ENCODE measurements at regions not wholly inside any gene's neighbourhood (a gene's known extent, or its start where the extent isn't known, plus 50 kb on each side); places are given as distances from the start of the nearest gene placed in this dataset.
"Not testable (repeated sequence)": the region's sequence is repeated elsewhere in the genome, so short reads cannot be mapped to it uniquely, and the experiment has no call there.

GRCh38 chr1:212495766-212496494, 63.2 kb downstream of the NENF start:
- no peak for DNase-seq

GRCh38 chr1:212496682-212497081, 64.0 kb downstream of the NENF start:
- DNase-seq: no peak

- no peak for DNase-seq
Measured at GRCh38 chr1:212497553-212497952, 64.8 kb downstream of the NENF start.

GRCh38 chr1:212498283-212499040, 65.7 kb downstream of the NENF start:
- peak in 7 of 58 donors; percentile 5 to 26 (median 12) for DNase-seq

GRCh38 chr1:212500351-212500750, 67.6 kb downstream of the NENF start:
- no peak for DNase-seq

- no peak for DNase-seq
Measured at GRCh38 chr1:212500983-212501382, 68.3 kb downstream of the NENF start.

GRCh38 chr1:212503714-212504113, 71.0 kb downstream of the NENF start:
- DNase-seq: no peak

- DNase-seq: no peak
Measured at GRCh38 chr1:212504171-212504803, 71.6 kb downstream of the NENF start.

- no peak for DNase-seq
Measured at GRCh38 chr1:212506666-212507065, 73.9 kb downstream of the NENF start.

- DNase-seq: peak in 3 of 58 donors; percentile 18 to 25 (median 25)
Measured at GRCh38 chr1:212507369-212507768, 74.6 kb downstream of the NENF start.

- no peak for DNase-seq
Measured at GRCh38 chr1:212512816-212513559, 80.3 kb downstream of the NENF start.

- DNase-seq: no peak
Measured at GRCh38 chr1:212513586-212513985, 80.9 kb downstream of the NENF start.

- DNase-seq: peak in 5 of 58 donors; percentile 5 to 40 (median 8)
Measured at GRCh38 chr1:212514056-212514614, 81.4 kb downstream of the NENF start.

GRCh38 chr1:212514782-212515181, 82.1 kb downstream of the NENF start:
- DNase-seq: peak in 7 of 58 donors; percentile 12 to 47 (median 20)

- no peak for DNase-seq
Measured at GRCh38 chr1:212515329-212515760, 82.6 kb downstream of the NENF start.

GRCh38 chr1:212516012-212516411, 83.3 kb downstream of the NENF start:
- not testable (repeated sequence) for DNase-seq

GRCh38 chr1:212518188-212519054, 85.7 kb downstream of the NENF start:
- DNase-seq: peak in 7 of 58 donors; percentile 12 to 59 (median 22)

- no peak for DNase-seq
Measured at GRCh38 chr1:212519131-212519530, 86.4 kb downstream of the NENF start.

- no peak for DNase-seq
Measured at GRCh38 chr1:212520299-212520698, 87.6 kb downstream of the NENF start.

- no peak for DNase-seq
Measured at GRCh38 chr1:212520746-212521145, 87.8 kb upstream of the ATF3 start.

All from anterior cingulate cortex (tissue), 58 donors.